B cell (primary cell): ENCODE measurements at regions not wholly inside any gene's neighbourhood (a gene's known extent, or its start where the extent isn't known, plus 50 kb on each side); places are given as distances from the start of the nearest gene placed in this dataset.

Experiments used
- EZH2 ChIP-seq: IDR thresholded peaks from 2 replicates; pipeline ENCODE4 v1.6.1; 2012; ENCODE audit warnings: borderline replicate concordance, low read depth, mild to moderate bottlenecking, moderate library complexity, low read length; ENCODE audit not compliant: insufficient read depth, poor library complexity, severe bottlenecking
- TF ChIP-seq, protein P1 (sequence below): fragments of 200-600 bp; IDR thresholded peaks from one replicate; pipeline ENCODE4 v1.8.0; 2022; ENCODE audit warnings: antibody characterized with exemption, mild to moderate bottlenecking

DNA sequence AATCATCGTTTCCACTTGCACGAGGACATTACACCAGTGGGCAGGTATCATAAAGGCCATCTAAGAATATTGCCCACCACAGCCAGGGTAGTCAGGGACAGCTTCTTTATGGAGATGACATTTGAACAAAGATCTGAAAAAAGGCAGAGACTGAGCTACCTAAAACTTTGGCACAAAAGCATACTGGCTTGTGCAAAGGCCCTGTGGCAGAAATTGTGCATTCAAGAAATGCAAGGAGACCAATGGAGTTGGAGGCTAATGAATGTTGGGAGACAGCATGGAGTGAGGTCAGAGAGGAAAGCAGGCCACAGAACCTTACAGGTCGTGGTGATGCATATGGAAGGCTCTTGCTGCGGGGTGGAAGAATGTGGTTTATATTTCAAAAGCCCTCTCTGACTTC, 578.5 kb downstream of the BNC2 start:
- TF ChIP-seq, protein P1, sequence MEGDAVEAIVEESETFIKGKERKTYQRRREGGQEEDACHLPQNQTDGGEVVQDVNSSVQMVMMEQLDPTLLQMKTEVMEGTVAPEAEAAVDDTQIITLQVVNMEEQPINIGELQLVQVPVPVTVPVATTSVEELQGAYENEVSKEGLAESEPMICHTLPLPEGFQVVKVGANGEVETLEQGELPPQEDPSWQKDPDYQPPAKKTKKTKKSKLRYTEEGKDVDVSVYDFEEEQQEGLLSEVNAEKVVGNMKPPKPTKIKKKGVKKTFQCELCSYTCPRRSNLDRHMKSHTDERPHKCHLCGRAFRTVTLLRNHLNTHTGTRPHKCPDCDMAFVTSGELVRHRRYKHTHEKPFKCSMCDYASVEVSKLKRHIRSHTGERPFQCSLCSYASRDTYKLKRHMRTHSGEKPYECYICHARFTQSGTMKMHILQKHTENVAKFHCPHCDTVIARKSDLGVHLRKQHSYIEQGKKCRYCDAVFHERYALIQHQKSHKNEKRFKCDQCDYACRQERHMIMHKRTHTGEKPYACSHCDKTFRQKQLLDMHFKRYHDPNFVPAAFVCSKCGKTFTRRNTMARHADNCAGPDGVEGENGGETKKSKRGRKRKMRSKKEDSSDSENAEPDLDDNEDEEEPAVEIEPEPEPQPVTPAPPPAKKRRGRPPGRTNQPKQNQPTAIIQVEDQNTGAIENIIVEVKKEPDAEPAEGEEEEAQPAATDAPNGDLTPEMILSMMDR = no peak
- no peak for TF ChIP-seq EZH2
